HG03354 (cell line): ENCODE measurements at regions not wholly inside any gene's neighbourhood (a gene's known extent, or its start where the extent isn't known, plus 50 kb on each side); places are given as distances from the start of the nearest gene placed in this dataset.

Experiments
- ATAC-seq: cut with Tn5 transposase; IDR thresholded peaks from one replicate; pipeline ENCODE4 v1.9.1; 2021; ENCODE audit warnings: mild to moderate bottlenecking; ENCODE audit not compliant: unreplicated experiment, poor library complexity, severe bottlenecking

- no peak for ATAC-seq
Observed at GRCh38 chr14:38485026-38485425, 229.1 kb upstream of the CLEC14A start.

GRCh38 chr14:38481952-38482678 lies 226.2 kb upstream of the CLEC14A start:
- ATAC-seq, result no peak

GRCh38 chr14:38469156-38469555 lies 213.3 kb upstream of the CLEC14A start:
- ATAC-seq, result no peak

- no peak for ATAC-seq
Observed at GRCh38 chr14:38442208-38442607, 186.3 kb upstream of the CLEC14A start.

- ATAC-seq, result no peak
Observed at GRCh38 chr14:38432186-38432585, 176.3 kb upstream of the CLEC14A start.

GRCh38 chr14:38431156-38431555 lies 175.3 kb upstream of the CLEC14A start:
- no peak for ATAC-seq

GRCh38 chr14:38430522-38430921 lies 174.6 kb upstream of the CLEC14A start:
- ATAC-seq, result no peak

- no peak for ATAC-seq
Observed at GRCh38 chr14:38425324-38425976, 169.6 kb upstream of the CLEC14A start.

GRCh38 chr14:38420048-38420447 lies 164.2 kb upstream of the CLEC14A start:
- no peak for ATAC-seq

GRCh38 chr14:38419579-38419978 lies 163.7 kb upstream of the CLEC14A start:
- ATAC-seq, result no peak

- no peak for ATAC-seq
Observed at GRCh38 chr14:38412654-38413053, 156.8 kb upstream of the CLEC14A start.

- ATAC-seq, result no peak
Observed at GRCh38 chr14:38410442-38410841, 154.5 kb upstream of the CLEC14A start.

GRCh38 chr14:38409071-38409705 lies 153.3 kb upstream of the CLEC14A start:
- ATAC-seq, result no peak

GRCh38 chr14:38405851-38406635 lies 150.2 kb upstream of the CLEC14A start:
- no peak for ATAC-seq

GRCh38 chr14:38404616-38405015 lies 148.7 kb upstream of the CLEC14A start:
- ATAC-seq, result no peak

- no peak for ATAC-seq
Observed at GRCh38 chr14:38404100-38404541, 148.2 kb upstream of the CLEC14A start.

GRCh38 chr14:38400751-38401150 lies 144.9 kb upstream of the CLEC14A start:
- ATAC-seq, result no peak

- no peak for ATAC-seq
Observed at GRCh38 chr14:38399652-38400051, 143.8 kb upstream of the CLEC14A start.

GRCh38 chr14:38394767-38395166 lies 138.9 kb upstream of the CLEC14A start:
- ATAC-seq, result no peak

- ATAC-seq, result no peak
Observed at GRCh38 chr14:38394064-38394463, 138.2 kb upstream of the CLEC14A start.
